ENCODE measurements at regions not wholly inside any gene's neighbourhood (a gene's known extent, or its start where the extent isn't known, plus 50 kb on each side); places are given as distances from the start of the nearest gene placed in this dataset.
"Not testable (repeated sequence)": the region's sequence is repeated elsewhere in the genome, so short reads cannot be mapped to it uniquely, and the experiment has no call there.

GRCh38 chr10:33660329-33660728, 325.9 kb upstream of the NRP1 start:
- H3K36me3 ChIP-seq (ENCODE audit: control insufficient read depth, insufficient read depth, low read length) = no peaks in the 10 kb centered on the region
- H3K4me3 ChIP-seq (ENCODE audit: low read depth, low read length) = no peak overlapping the region
- peaks cover 5% of the 10 kb centered on the region; the same call in 1 of the 2 replicates for H3K9me3 ChIP-seq (ENCODE audit: control insufficient read depth, insufficient read depth, low read depth, low read length)
- H3K27ac ChIP-seq (ENCODE audit: low read depth, low read length) = no peak overlapping the region
- peaks cover 13% of the 10 kb centered on the region for H3K4me1 ChIP-seq (ENCODE audit: control insufficient read depth, insufficient read depth, low read length)
- no peaks in the 10 kb centered on the region for H3K27me3 ChIP-seq (ENCODE audit: control insufficient read depth, insufficient read depth, low read length)
- no peak overlapping the region for H3K9ac ChIP-seq (ENCODE audit: low read length)

DNA sequence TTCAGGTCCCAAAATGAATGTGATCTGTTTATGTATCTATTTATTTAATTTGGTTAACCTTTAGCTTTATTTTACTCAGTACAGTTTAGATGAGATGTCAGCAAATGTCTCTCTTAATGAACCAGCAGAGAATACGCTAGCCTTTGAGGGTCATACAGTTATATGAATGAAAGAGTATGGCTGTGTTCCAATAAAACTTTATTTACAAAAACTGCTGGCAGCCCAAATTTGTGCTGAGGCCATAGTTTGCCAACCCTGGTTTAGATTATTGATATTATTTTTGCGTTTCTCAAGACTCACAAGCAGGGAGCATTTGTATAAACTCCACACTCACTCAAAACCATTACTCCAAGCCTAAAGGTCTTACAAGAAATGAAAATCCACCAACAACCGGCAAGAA, 323.4 kb upstream of the NRP1 start:
- Histone ChIP-seq H3K9me3 (ENCODE audit: control insufficient read depth, insufficient read depth, low read depth, low read length) (peaks cover 7% of the 10 kb centered on the region), H3K4me3 (ENCODE audit: low read depth, low read length) (no peak overlapping the region), H3K27me3 (ENCODE audit: control insufficient read depth, insufficient read depth, low read length) (no peaks in the 10 kb centered on the region), H3K9ac (ENCODE audit: low read length) (no peak overlapping the region), H3K27ac (ENCODE audit: low read depth, low read length) (no peak overlapping the region), H3K4me1 (ENCODE audit: control insufficient read depth, insufficient read depth, low read length) (peaks cover 13% of the 10 kb centered on the region), H3K36me3 (ENCODE audit: control insufficient read depth, insufficient read depth, low read length) (no peaks in the 10 kb centered on the region)

- Histone ChIP-seq H3K27me3 (ENCODE audit: control insufficient read depth, insufficient read depth, low read length) (no peaks in the 10 kb centered on the region), H3K36me3 (ENCODE audit: control insufficient read depth, insufficient read depth, low read length) (no peaks in the 10 kb centered on the region), H3K4me1 (ENCODE audit: control insufficient read depth, insufficient read depth, low read length) (peaks cover 13% of the 10 kb centered on the region), H3K9ac (ENCODE audit: low read length) (no peak overlapping the region), H3K9me3 (ENCODE audit: control insufficient read depth, insufficient read depth, low read depth, low read length) (peaks cover 12% of the 10 kb centered on the region), H3K4me3 (ENCODE audit: low read depth, low read length) (no peak overlapping the region), H3K27ac (ENCODE audit: low read depth, low read length) (no peak overlapping the region)
Observed at GRCh38 chr10:33657154-33657908, 322.9 kb upstream of the NRP1 start.

- Histone ChIP-seq H3K4me3 (ENCODE audit: low read depth, low read length) (no peak overlapping the region), H3K27me3 (ENCODE audit: control insufficient read depth, insufficient read depth, low read length) (no peaks in the 10 kb centered on the region), H3K36me3 (ENCODE audit: control insufficient read depth, insufficient read depth, low read length) (no peaks in the 10 kb centered on the region), H3K9ac (ENCODE audit: low read length) (no peak overlapping the region), H3K27ac (ENCODE audit: low read depth, low read length) (no peak overlapping the region), H3K4me1 (ENCODE audit: control insufficient read depth, insufficient read depth, low read length) (peaks cover 6% of the 10 kb centered on the region; the same call in 1 of the 2 replicates), H3K9me3 (ENCODE audit: control insufficient read depth, insufficient read depth, low read depth, low read length) (peaks cover 18% of the 10 kb centered on the region)
Observed at GRCh38 chr10:33655921-33656320, 321.5 kb upstream of the NRP1 start.

DNA sequence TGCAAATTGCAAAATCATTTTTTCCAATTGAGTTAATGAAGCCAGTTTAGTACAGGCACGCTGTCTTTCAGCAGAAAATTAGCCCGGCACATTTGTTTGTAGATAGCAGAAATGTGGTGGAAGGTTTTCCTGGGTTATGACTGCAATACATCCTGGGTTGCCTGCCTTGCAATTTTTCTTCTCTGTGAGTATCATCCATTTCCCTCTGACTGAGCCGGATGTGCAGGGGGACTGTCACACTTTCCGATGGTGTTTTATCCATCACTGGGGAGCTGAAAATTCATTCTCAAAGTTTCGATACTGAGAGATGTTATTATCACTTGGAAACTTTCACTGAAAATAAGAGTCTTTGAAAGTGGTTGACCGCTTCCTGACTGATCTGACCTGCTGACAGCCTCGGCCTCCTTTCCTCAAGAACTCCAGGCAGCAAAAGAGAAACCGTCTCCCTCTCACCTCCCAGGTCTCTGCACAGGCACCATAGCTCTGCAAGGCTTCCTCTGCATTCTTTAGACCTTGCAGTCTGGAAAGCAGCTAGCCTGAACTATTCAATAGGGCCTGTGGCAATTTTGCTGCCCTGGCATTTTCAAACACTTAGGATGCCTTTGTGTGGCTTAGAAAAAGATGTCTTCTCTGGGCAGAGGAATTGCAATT, 320.8 kb upstream of the NRP1 start:
- Histone ChIP-seq H3K36me3 (ENCODE audit: control insufficient read depth, insufficient read depth, low read length) (no peaks in the 10 kb centered on the region), H3K27ac (ENCODE audit: low read depth, low read length) (no peak overlapping the region), H3K9ac (ENCODE audit: low read length) (no peak overlapping the region), H3K4me1 (ENCODE audit: control insufficient read depth, insufficient read depth, low read length) (peaks cover 6% of the 10 kb centered on the region; the same call in 1 of the 2 replicates), H3K9me3 (ENCODE audit: control insufficient read depth, insufficient read depth, low read depth, low read length) (peaks cover 18% of the 10 kb centered on the region), H3K27me3 (ENCODE audit: control insufficient read depth, insufficient read depth, low read length) (no peaks in the 10 kb centered on the region), H3K4me3 (ENCODE audit: low read depth, low read length) (no peak overlapping the region)

- Histone ChIP-seq H3K27me3 (ENCODE audit: control insufficient read depth, insufficient read depth, low read length) (no peaks in the 10 kb centered on the region), H3K4me1 (ENCODE audit: control insufficient read depth, insufficient read depth, low read length) (no peaks in the 10 kb centered on the region), H3K4me3 (ENCODE audit: low read depth, low read length) (no peak overlapping the region), H3K9ac (ENCODE audit: low read length) (no peak overlapping the region), H3K27ac (ENCODE audit: low read depth, low read length) (no peak overlapping the region), H3K9me3 (ENCODE audit: control insufficient read depth, insufficient read depth, low read depth, low read length) (peaks cover 22% of the 10 kb centered on the region), H3K36me3 (ENCODE audit: control insufficient read depth, insufficient read depth, low read length) (no peaks in the 10 kb centered on the region)
Observed at GRCh38 chr10:33653584-33654367, 319.3 kb upstream of the NRP1 start.

- Histone ChIP-seq H3K4me3 (ENCODE audit: low read depth, low read length) (no peak overlapping the region), H3K36me3 (ENCODE audit: control insufficient read depth, insufficient read depth, low read length) (no peaks in the 10 kb centered on the region), H3K4me1 (ENCODE audit: control insufficient read depth, insufficient read depth, low read length) (no peaks in the 10 kb centered on the region), H3K9me3 (ENCODE audit: control insufficient read depth, insufficient read depth, low read depth, low read length) (peaks cover 26% of the 10 kb centered on the region), H3K27ac (ENCODE audit: low read depth, low read length) (no peak overlapping the region), H3K9ac (ENCODE audit: low read length) (no peak overlapping the region), H3K27me3 (ENCODE audit: control insufficient read depth, insufficient read depth, low read length) (no peaks in the 10 kb centered on the region)
Observed at GRCh38 chr10:33652870-33653269, 318.4 kb upstream of the NRP1 start.

DNA sequence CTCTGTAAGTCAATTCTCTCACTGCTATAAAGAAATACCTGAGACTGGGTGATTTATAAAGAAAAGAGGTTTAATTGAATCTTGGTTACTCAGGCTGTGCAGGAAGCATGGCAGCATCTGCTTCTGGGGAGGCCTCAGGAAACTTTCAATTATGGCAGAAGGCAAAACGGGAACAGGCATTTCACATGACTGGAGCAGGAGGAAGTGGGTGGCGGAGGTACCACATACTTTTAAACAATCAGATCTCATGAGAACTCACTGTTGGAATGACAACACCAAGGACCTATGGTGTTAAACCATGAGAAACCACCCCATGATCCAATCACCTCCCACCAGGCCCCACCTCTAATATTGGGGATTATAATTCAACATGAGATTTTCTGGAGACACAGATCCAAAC, 315.7 kb upstream of the NRP1 start:
- H3K4me3 ChIP-seq (ENCODE audit: low read depth, low read length); H3K4me1 ChIP-seq (ENCODE audit: control insufficient read depth, insufficient read depth, low read length); H3K36me3 ChIP-seq (ENCODE audit: control insufficient read depth, insufficient read depth, low read length); H3K27me3 ChIP-seq (ENCODE audit: control insufficient read depth, insufficient read depth, low read length); H3K27ac ChIP-seq (ENCODE audit: low read depth, low read length); H3K9ac ChIP-seq (ENCODE audit: low read length): not testable (repeated sequence)
- H3K9me3 ChIP-seq (ENCODE audit: control insufficient read depth, insufficient read depth, low read depth, low read length) = peaks cover 26% of the 10 kb centered on the region

DNA sequence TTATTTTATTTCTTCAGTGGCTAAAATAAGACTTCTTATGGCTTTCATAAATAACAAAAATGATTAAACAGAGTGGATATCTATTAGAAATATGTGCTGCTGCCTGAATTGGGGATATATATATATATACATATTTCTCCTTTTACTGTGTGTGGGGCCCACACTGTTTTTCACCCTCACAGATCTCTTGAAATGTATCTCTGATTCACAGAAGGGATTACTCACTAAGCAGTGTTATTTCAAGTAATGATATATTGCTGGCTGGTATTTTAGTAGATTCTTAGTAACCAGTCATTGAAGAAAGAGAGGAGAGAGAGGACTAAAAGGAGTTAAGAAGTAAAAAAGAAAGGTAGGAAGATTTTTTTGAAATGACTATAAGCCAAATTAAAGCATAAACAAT, 308.6 kb upstream of the NRP1 start:
- no peaks in the 10 kb centered on the region for H3K9me3 ChIP-seq (ENCODE audit: control insufficient read depth, insufficient read depth, low read depth, low read length)
- no peak overlapping the region for H3K4me3 ChIP-seq (ENCODE audit: low read depth, low read length)
- no peak overlapping the region for H3K9ac ChIP-seq (ENCODE audit: low read length)
- no peaks in the 10 kb centered on the region for H3K27me3 ChIP-seq (ENCODE audit: control insufficient read depth, insufficient read depth, low read length)
- no peaks in the 10 kb centered on the region for H3K4me1 ChIP-seq (ENCODE audit: control insufficient read depth, insufficient read depth, low read length)
- no peaks in the 10 kb centered on the region for H3K36me3 ChIP-seq (ENCODE audit: control insufficient read depth, insufficient read depth, low read length)
- H3K27ac ChIP-seq (ENCODE audit: low read depth, low read length) = no peak overlapping the region

- Histone ChIP-seq H3K4me3 (ENCODE audit: low read depth, low read length) (no peak overlapping the region), H3K4me1 (ENCODE audit: control insufficient read depth, insufficient read depth, low read length) (no peaks in the 10 kb centered on the region), H3K27ac (ENCODE audit: low read depth, low read length) (no peak overlapping the region), H3K9me3 (ENCODE audit: control insufficient read depth, insufficient read depth, low read depth, low read length) (no peaks in the 10 kb centered on the region), H3K9ac (ENCODE audit: low read length) (no peak overlapping the region), H3K27me3 (ENCODE audit: control insufficient read depth, insufficient read depth, low read length) (no peaks in the 10 kb centered on the region), H3K36me3 (ENCODE audit: control insufficient read depth, insufficient read depth, low read length) (no peaks in the 10 kb centered on the region)
Observed at GRCh38 chr10:33638891-33639290, 304.4 kb upstream of the NRP1 start.

DNA sequence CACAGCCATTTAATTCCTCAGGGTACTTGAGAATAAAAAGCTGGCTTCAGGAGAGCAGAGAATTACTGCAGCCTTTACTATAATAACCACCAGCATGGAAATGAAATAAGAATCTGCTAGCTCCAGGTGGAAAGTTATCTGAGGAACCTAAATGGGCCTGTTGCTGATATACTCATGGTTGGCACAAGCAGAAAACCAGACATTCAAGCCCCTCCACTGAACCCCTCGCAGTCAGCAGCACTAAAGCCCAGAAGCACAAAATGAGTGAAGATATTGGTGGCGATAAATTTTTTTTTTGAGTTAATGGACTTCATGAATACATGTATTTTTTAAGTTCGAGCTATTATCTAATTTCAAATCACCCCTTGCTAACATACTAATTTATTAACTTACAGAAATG, 303.9 kb upstream of the NRP1 start:
- no peak overlapping the region for H3K27ac ChIP-seq (ENCODE audit: low read depth, low read length)
- no peaks in the 10 kb centered on the region for H3K27me3 ChIP-seq (ENCODE audit: control insufficient read depth, insufficient read depth, low read length)
- H3K36me3 ChIP-seq (ENCODE audit: control insufficient read depth, insufficient read depth, low read length) = no peaks in the 10 kb centered on the region
- no peak overlapping the region for H3K9ac ChIP-seq (ENCODE audit: low read length)
- no peaks in the 10 kb centered on the region for H3K4me1 ChIP-seq (ENCODE audit: control insufficient read depth, insufficient read depth, low read length)
- no peak overlapping the region for H3K4me3 ChIP-seq (ENCODE audit: low read depth, low read length)
- no peaks in the 10 kb centered on the region for H3K9me3 ChIP-seq (ENCODE audit: control insufficient read depth, insufficient read depth, low read depth, low read length)
